ENCODE measurements at regions not wholly inside any gene's neighbourhood (a gene's known extent, or its start where the extent isn't known, plus 50 kb on each side); places are given as distances from the start of the nearest gene placed in this dataset.

DNA sequence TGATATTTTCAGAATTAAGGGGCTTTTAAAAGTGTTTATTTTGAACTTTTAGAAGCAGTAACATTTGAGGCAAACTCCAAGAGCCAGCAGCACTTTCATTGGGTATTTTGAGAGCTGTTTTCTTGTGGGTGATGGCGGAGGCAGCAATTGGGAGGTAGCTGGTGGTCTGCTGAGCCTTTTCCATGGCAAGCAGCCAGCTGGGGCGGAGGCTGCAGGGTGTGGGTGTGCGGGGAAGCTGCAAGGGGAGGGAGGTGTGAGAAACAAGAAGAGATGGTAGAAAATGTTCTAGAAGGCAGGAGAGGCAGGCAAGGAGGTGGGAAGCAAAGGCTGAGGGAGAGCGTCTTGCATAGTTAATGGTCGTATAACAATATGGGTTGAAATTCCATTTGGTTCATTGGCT, 223.4 kb upstream of the HTR2A start:
- DNase-seq (no peak), ATAC-seq (ENCODE audit: low read depth) (no peak)
- no peak overlapping the region for H2BK20ac ChIP-seq (ENCODE audit: low read depth, low read length)
- 0 out of 2 replicates have a peak overlapping the region, but pooled peaks have one; percentile 1 for H2AK5ac ChIP-seq (ENCODE audit: low read depth, low read length)
- no TSS peak for BruUV-seq (replicated peaks)
- no peaks in the 10 kb centered on the region for H3K36me3 ChIP-seq (ENCODE audit: control insufficient read depth, insufficient read depth, low read length)
- H3K18ac ChIP-seq (ENCODE audit: low read depth, low read length) = no peak overlapping the region
- H2BK15ac ChIP-seq (ENCODE audit: low read depth, low read length) = no peak overlapping the region
- H2BK120ac ChIP-seq (ENCODE audit: low read depth, low read length) = no peak overlapping the region
- peaks cover 3% of the 10 kb centered on the region for H3K9me3 ChIP-seq (ENCODE audit: control insufficient read depth, insufficient read depth, low read length)
- no peak overlapping the region for H4K91ac ChIP-seq (ENCODE audit: insufficient read depth, low read depth, low read length)
- no peaks in the 10 kb centered on the region for H3K27me3 ChIP-seq (ENCODE audit: control insufficient read depth, insufficient read depth, low read length)
- dilution Hi-C loops (cut with HindIII; ENCODE audit: low sequenced_read_pairs, unreplicated experiment) = no loop called here
- no peak overlapping the region for H2BK5ac ChIP-seq (ENCODE audit: low read depth, low read length, poor library complexity, severe bottlenecking)
- H3K4me3 ChIP-seq (ENCODE audit: insufficient read depth, low read depth, low read length) = no peak overlapping the region
- 55% methylated on average over 3 of the region's 5 CpGs; no CpG with 5 or more reads in 1 of the 2 experiments for WGBS, 2 experiments (ENCODE audit: extremely low coverage in 2 of 2, insufficient read length in 1 of 2)
- no peak overlapping the region for H3K56ac ChIP-seq (ENCODE audit: extremely low read depth, insufficient read depth, low read length)
- no peak overlapping the region for H4K5ac ChIP-seq (ENCODE audit: low read depth, low read length)
- no peak overlapping the region for H3K23ac ChIP-seq (ENCODE audit: low read depth, low read length)
- POLR2A ChIA-PET (ENCODE audit: unreplicated experiment) = no interaction called here
- no peak overlapping the region for H2AFZ ChIP-seq (replicated peaks; ENCODE audit: low read length, poor library complexity)
- H3K4ac ChIP-seq (ENCODE audit: low read depth, low read length) = no peak overlapping the region
- no peaks in the 10 kb centered on the region for H4K20me1 ChIP-seq (ENCODE audit: insufficient read depth, low read length)
- in situ Hi-C loops (cut with MboI; ENCODE audit: low sequenced_read_pairs) = no loop called here
- no peaks in the 10 kb centered on the region for H3K9me1 ChIP-seq (ENCODE audit: insufficient read depth, low read length)
- H3K79me1 ChIP-seq (ENCODE audit: low read depth in 1 of 2, low read length in 2 of 2) = no peaks in the 10 kb centered on the region
- H3K4me2 ChIP-seq (ENCODE audit: low read depth, low read length) = no peak overlapping the region
- no peak overlapping the region for H3K14ac ChIP-seq (replicated peaks; ENCODE audit: low read depth, low read length)
- intact Hi-C loops (cut with micrococcal nuclease) = no loop called here
- H4K8ac ChIP-seq (ENCODE audit: low read depth in 2 of 2, low read length in 2 of 2) = no peak overlapping the region
- no peak overlapping the region for H2AK9ac ChIP-seq (replicated peaks; ENCODE audit: low read depth, low read length, poor library complexity)
- H3K9ac ChIP-seq (ENCODE audit: low read depth, low read length) = no peak overlapping the region
- no peak overlapping the region for H3K27ac ChIP-seq (ENCODE audit: insufficient read depth, low read length)
- CTCF ChIA-PET = interaction anchor here (0.5 to 0.9 kb wide), 2 partner anchors 128 to 278 kb away, joined by 3 read pairs; no protein-coding TSS in a partner anchor
- no peak for TF ChIP-seq FOS (IDR thresholded peaks at IDR 0.05; ENCODE audit: low read depth, low read length)
- TF ChIP-seq, protein P1, sequence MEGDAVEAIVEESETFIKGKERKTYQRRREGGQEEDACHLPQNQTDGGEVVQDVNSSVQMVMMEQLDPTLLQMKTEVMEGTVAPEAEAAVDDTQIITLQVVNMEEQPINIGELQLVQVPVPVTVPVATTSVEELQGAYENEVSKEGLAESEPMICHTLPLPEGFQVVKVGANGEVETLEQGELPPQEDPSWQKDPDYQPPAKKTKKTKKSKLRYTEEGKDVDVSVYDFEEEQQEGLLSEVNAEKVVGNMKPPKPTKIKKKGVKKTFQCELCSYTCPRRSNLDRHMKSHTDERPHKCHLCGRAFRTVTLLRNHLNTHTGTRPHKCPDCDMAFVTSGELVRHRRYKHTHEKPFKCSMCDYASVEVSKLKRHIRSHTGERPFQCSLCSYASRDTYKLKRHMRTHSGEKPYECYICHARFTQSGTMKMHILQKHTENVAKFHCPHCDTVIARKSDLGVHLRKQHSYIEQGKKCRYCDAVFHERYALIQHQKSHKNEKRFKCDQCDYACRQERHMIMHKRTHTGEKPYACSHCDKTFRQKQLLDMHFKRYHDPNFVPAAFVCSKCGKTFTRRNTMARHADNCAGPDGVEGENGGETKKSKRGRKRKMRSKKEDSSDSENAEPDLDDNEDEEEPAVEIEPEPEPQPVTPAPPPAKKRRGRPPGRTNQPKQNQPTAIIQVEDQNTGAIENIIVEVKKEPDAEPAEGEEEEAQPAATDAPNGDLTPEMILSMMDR (conservative IDR thresholded peaks at IDR 0.05; ENCODE audit: low read depth, low read length) = no peak
- TF ChIP-seq, protein P2, sequence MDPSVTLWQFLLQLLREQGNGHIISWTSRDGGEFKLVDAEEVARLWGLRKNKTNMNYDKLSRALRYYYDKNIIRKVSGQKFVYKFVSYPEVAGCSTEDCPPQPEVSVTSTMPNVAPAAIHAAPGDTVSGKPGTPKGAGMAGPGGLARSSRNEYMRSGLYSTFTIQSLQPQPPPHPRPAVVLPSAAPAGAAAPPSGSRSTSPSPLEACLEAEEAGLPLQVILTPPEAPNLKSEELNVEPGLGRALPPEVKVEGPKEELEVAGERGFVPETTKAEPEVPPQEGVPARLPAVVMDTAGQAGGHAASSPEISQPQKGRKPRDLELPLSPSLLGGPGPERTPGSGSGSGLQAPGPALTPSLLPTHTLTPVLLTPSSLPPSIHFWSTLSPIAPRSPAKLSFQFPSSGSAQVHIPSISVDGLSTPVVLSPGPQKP (IDR thresholded peaks at IDR 0.05; ENCODE audit: borderline replicate concordance, low read depth, low read length) = no peak
- peaks cover 3% of the 10 kb centered on the region; the same call in 1 of the 2 replicates for H3K4me1 ChIP-seq (ENCODE audit: control insufficient read depth, insufficient read depth, low read length)
